Panc1 (cell line): ENCODE measurements at regions not wholly inside any gene's neighbourhood (a gene's known extent, or its start where the extent isn't known, plus 50 kb on each side); places are given as distances from the start of the nearest gene placed in this dataset.

Source experiments
- CTCF ChIP-seq: fragments of 450-650 bp; IDR thresholded peaks from 2 replicates; pipeline ENCODE4 v1.5.1; 2017; ENCODE audit warnings: mild to moderate bottlenecking
- POLR2AphosphoS5 ChIP-seq: IDR thresholded peaks from 2 replicates; pipeline ENCODE4 v1.6.1; 2012; ENCODE audit warnings: mild to moderate bottlenecking, low read depth, low read length, moderate library complexity
- REST ChIP-seq, 2 experiments: IDR thresholded peaks; 2 replicates each; pipeline ENCODE4 v1.6.1; 2011 to 2012; ENCODE audit warnings: low read depth in 2 of 2, control low read depth in 1 of 2, low read length in 1 of 2, mild to moderate bottlenecking in 1 of 2, moderate library complexity in 1 of 2; ENCODE audit not compliant: insufficient read depth in 1 of 2
- SIN3A ChIP-seq: IDR thresholded peaks from 2 replicates; pipeline ENCODE4 v1.6.1; 2012; ENCODE audit warnings: low read depth, mild to moderate bottlenecking, low read length, moderate library complexity, borderline replicate concordance; ENCODE audit not compliant: insufficient read depth

- TF ChIP-seq CTCF (no peak), SIN3A (no peak), POLR2AphosphoS5 (no peak), REST (IDR thresholded peaks at IDR 0.05; ENCODE audit: insufficient read depth in 1 of 2, low read depth in 2 of 2, low read length in 1 of 2) (no peak)
These were observed 65.3 kb upstream of the SERTM1 start for GRCh38 chr13:36608474-36608873.
